G401.6 (cell line): ENCODE measurements at regions not wholly inside any gene's neighbourhood (a gene's known extent, or its start where the extent isn't known, plus 50 kb on each side); places are given as distances from the start of the nearest gene placed in this dataset.

Source experiments
- FAIRE-seq: peaks from 2 replicates; lab custom pipeline; 2012; peaks lifted over from hg19 to GRCh38; lab: Jason Lieb, UNC

DNA sequence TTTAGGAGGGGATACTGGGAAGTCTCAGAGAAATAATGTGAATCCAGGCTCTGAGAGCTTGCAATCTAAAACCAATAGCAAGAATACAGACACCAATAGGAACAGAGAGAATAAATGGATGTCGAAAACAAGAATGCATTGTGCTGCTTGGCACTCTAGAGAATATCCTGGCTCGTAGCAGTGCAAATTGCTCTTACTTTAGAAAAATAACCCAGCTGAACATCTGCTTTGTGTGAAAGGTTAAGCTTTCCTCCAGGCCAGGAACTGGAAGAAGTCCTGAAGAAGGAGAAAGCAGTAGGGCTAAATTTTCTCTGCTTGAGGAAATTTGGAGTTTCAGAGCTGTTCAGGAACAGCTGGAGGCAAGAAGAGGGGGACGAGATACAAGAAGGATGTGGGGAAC lies 382.3 kb downstream of the HHIPL2 start:
- no peak for FAIRE-seq

DNA sequence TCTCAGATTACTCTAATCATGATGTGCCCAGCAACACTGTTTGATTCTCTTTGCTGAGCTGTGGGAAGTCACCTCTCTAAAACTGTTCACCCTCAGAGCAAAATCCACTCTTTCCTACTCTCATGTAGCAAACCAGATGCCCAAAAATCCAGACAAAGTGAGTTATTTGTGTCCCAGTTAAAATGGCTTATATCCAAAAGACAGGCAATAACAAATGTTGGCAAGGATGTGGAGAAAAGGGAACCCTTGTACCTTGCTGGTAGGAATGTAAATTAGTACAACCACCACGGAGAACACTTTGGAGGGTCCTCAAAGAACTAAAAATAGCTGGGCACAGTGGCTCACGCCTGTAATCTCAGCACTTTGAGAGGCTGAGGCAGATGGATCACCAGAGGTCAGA lies 384.0 kb downstream of the HHIPL2 start:
- no peak for FAIRE-seq

DNA sequence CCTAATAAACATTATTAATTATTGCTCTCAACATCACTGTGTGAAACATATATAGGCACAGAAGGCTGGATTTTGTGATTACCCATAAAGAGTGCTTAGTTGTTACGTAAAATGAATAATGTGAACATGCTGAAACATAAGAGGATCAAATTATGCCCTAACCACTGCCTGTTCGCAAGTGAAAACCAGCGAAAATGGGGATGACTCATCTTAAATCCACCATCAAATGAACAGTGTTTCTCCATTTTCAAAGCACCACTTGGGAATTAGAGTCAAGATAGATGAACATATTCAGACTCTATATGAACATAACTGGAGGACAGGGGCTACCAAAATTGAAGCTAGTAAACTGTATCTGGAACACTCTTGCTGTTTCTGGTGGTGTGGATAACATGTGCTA lies 386.2 kb downstream of the HHIPL2 start:
- FAIRE-seq = no peak

DNA sequence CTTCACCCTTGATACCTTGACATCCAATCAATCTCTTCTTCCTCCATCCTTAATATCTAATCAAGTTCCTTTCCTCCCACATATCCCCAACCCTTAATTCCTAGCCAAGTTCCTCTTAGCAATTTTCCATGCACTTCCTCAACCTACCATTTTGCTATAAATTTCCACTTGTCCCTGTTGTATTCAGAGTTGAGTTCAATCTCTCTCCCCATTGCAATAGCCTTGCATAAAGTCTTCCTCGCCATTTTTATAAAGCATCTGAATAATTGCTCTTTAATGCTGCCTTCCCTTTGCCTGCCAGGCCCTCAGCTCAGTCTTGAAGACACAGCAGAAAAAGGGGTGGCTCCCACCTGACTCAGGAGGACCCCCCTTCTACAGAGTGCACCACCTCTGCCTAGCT lies 390.3 kb downstream of the HHIPL2 start:
- no peak for FAIRE-seq

DNA sequence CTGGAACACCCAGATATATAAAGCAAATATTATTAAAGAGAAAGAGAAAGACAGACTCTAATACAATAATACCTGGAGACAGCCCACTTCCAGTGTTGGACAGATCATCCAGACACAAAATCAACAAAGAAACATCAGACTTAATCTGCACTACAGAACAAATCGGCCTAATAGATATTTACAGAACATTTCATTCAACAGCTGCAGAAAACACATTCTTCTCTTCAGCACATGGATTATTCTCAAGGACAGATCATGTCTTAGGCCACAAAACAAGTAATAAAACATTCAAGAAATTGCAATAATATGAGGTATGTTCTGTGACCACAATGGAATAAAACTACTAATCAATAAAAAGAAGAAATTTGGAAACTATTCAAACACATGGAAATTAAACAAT lies 398.3 kb upstream of the DUSP10 start:
- FAIRE-seq = no peak

DNA sequence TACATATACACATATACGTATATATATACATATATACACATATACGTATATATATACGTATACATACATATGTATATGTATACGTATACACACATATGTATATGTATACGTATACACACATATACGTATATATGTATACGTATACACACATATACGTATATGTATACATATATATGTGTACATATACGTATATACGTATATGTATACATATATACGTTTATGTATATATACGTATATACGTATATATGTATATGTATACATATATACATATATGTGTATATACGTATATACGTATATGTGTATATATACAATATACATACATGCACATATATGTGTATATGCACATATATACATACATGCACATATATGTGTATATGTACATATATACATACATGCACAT lies 396.2 kb upstream of the DUSP10 start:
- peak; percentile 78 for FAIRE-seq

DNA sequence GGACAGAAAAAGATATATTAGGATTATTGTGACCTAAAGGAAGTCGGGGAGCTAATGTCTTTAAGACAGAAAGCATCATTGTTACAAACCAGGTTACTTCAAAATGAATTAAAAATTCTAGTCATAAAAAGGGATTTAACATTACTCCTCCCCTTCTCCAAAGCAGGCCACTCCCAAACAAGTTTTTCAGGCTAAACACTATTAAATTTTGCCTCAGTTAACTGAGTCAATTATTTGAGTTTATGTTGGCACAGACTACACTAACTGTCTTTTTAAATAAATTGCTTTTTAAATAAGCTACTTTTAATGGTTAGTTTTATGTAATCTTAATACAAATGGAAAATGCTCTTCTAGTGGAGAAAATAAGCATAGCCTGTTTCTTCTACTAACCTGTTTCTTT lies 395.0 kb upstream of the DUSP10 start:
- FAIRE-seq = no peak

DNA sequence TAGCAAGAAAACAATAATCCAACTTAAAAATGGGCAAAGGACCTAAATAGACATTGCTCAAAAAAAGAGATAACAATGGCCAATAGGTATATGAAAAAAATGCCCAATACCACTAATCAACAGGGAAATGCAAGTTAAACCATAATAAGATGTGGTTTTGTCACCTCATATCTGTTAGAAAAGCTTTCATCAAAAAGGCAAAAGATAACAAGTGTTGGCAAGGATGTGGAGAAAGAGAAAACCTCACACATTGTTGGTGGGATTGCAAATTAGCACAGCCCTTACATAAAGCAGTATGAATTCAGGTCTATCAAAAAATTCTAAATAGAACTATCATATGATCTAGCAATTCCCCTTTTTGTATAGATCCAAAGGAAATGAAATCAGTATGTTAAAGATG lies 387.2 kb upstream of the DUSP10 start:
- FAIRE-seq = no peak

DNA sequence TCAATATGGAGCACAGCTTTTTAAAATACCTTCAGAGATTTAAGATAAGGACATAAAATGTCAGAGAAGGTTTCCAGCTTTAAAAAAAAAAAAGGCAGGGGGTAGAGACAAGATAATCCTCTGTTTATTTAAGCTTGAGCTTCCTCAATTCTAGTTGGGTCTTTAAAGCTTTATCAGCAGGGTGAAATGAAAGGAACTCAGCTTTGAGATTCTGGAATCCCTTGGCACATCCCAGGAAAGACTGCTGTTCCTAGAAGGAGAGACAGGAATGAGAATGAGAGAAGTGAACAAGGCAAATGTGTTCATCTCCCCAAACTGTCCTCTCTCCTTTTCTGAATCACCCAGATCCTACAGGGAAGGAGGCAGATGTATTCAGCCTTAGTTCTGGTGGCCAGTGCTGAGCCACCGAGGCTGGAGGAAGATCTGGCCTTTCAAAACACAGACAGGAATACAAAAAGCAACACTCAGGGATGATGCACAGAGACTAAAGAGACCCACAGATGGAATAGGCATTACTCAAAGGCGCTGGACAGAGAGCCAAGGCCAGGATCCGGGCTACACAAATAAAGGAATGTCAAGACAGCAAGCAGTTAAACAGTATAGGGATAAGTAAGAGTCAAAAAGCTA lies 385.8 kb upstream of the DUSP10 start:
- no peak for FAIRE-seq

DNA sequence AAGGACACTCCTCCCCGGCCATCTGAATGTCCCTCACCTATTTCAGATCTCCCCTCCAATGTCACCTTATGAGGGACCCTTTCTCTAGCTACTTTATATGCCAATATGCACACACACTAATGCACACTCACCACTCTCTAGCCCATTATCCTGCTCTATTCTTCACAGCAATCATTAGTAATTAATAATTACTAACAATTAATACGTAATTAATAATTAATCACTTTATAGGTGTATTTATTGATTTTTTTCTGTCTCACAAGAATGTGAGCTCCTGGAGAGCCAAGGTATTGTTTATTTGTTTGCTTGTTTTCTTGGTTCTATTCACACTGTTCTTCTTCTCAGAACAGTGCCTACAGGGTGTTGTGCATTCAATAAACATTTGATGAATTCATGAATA lies 385.2 kb upstream of the DUSP10 start:
- no peak for FAIRE-seq

DNA sequence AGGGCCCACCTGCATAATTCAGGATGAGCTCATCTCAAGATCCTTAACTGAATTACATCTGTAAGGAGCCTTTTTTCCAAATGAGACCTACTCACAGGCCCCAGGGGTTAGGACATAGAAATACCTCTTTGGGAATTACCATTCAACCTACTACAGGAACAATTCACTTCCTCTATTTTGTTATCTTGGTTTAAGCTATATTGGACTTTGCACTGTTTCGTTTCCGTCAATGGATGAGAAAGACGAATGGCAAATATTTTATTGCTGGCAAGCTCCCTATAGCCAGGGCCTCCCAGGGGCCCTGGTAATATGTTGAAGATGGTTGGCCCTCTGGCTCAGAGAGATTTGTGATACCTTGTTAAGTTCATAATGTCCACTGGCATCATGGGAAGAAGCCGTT lies 384.2 kb upstream of the DUSP10 start:
- FAIRE-seq = no peak

DNA sequence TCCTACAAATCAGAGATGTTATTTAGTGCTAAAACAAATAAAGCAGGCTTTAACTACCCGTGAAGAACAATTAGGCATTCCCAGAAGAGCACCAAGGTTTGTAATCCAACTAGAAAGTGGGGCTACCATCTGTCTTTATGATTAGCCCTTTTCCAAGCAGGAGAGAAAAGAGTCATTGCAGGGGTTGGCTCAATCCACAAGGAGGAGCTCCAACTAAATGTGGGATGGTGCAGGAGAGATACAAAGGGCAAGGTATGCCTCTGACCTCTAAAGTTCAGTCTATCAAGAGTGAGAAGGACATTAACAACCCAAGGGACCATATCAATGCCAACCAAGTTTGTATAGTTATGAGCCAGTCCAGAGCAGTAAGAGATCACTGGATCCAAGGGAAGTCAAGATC lies 382.7 kb upstream of the DUSP10 start:
- no peak for FAIRE-seq

DNA sequence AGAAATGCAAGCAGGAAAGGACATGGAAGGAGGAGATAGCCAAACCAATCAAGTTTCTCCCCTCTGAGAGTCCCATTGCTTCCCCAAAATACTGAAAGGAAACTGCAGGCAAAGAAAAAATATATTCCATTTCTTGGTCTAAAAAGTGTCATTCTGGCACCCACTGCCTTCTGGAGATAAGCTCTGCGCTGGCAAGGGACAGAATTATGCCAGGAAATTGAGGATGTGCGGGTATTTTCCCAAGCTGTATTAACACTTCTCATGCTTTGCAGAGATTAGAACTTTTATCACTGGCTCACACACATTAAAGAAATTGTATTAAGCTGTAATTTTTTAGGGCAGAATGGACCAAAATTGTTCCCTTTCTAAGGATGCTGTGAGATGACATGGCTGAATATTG lies 381.2 kb upstream of the DUSP10 start:
- no peak for FAIRE-seq

DNA sequence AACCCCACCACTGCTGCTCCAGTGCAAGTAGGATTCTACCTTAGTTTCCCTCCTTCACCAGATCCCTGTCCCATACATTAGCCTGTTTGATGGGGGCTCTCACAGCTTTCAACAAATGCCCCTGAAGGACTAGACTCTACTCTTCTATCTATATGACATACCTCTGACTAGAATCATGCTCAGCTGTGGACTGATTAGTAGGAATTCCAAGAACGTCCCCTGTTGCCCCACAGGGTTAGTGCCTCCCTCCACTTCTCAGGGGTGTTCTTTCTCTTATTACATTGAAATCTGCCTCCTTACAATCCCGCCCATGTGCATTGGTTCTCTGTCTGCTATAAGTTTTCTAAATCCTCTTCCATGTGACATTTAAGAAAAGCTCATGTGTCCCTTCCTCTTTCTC lies 375.9 kb upstream of the DUSP10 start:
- FAIRE-seq = no peak

DNA sequence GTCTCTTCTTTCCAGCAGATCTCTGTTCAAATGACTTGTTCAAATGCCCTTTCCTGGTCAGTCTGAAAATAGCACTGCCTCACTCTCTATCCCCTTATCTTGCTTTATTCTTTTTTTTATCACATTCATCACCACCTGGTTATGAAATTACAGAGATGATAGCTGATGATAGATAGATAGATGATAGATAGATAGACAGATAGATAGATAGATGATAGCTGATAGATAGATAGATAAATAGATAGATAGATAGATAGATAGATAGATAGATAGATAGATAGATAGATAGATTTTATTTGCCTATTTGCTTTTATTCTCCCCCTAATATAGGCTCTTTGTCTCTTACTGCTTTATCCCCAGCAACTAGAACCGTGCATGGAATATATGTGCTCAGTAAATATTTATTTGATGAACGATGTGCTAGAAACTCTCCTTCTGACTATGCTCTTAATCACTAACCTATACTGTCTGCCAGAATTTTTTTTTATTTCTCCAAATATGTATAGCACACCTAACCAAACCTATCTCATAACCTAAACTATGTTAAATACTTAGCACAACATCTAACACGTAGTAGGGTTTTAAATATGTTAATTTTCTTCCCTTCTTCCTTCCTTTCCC lies 372.8 kb upstream of the DUSP10 start:
- FAIRE-seq = no peak

DNA sequence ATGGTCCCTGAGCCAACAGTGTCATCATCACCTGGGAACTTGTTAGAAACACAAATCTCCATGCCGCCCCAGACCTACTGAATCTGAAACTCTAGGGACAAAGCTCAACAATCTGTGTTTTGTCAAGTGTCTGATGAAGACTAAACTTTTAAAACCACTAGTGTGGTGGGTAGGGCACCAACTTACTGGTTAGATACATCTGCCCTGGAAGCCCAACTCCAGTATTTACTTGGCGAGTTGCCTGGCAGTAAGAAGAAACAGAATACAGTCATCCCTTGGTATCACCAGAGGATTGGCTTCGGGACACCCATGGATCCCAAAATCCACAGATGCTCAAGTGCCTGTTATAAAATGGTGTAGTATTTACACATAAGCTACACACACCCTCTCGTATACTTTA lies 367.9 kb upstream of the DUSP10 start:
- FAIRE-seq = no peak

DNA sequence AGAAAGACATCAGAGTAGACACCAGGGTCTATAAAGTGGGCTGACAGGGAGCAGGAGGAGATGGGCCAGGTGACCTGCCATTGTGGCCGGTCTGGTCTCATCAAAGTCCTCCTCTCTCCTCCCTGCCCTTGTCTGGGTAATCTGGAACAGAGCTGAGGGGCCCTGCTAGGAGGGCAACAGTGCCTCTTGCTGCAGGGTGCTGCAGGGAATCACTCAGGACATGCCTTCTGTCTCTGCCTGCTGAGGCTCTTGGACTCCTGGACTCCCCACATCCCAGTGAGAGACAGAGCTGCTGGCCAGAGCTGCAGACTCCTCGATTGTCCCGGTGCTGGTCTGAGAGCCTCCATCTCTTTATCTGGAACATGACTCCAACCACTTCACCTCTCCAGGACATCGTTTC lies 366.1 kb upstream of the DUSP10 start:
- no peak for FAIRE-seq

DNA sequence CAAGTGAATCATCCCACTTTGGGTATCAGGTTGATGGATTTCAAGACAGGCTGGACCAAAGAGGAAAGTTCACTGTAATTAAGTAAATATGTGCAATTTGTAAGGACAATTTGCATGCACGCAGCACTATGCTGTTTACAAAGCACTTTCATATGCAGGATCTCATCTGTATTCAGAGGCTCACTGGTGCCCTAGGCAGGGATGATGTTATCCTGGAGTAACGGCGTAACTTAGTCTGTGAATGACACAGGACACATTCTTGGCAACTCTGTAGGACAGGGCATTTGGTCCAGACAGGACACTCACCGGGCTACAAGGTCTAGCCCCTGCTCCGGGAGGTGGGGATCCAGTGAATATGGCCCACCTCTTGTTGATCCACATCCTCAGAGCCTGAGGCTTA lies 365.4 kb upstream of the DUSP10 start:
- FAIRE-seq = no peak

DNA sequence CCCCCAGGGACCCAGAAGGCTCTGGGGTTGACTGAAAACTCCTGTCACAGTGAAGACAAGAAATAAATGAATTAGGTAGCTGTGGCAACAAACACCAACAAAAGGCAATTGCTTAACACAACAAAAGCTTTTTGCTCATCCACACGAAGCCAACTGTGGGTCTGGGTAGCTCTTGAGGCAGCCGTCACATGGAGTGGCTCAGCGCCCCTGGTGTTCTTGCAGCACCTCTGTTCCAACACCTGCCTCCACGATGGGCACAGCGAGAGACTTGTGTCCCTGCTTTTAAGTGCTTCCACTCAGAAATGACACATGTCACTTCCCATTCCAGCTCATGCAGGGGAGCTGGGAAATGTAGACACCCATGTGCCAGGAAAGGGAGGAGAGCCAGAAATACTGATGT lies 364.5 kb upstream of the DUSP10 start:
- FAIRE-seq = no peak

DNA sequence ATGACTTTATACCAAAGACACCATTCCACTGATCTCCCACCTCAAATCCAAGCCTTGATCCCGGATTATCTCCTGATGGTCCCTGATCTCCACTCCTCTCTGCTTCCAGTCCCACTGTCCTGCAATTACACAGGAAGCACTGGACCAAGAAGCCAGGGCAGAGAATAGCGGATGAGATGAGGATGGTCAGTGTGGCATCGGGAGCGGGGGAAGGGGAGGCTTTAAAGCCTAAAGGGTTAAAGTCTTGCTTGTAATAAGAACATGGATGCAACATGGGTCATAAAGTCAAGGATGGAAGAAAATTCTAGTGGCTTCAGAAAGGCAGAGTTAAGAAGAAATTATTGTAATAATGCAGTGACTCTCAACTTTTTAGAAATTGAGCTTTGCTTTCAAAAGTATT lies 364.0 kb upstream of the DUSP10 start:
- FAIRE-seq = no peak

DNA sequence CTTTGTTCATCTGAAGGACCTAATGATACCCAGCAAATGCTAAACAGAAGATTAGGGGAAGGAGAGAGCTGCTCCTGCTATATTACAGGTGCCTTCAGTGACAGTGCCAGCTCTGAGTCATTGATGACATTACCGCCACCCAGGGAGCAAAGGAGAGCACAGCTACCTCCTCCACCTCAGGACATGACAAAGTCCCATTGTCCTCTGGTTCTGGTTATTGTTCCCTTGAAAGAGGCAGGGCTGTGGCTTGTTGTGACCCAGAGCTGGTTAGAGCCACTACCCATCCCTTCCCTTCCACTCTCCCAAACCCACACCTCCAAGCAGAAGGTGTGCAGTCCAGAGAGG lies 363.5 kb upstream of the DUSP10 start:
- no peak for FAIRE-seq

DNA sequence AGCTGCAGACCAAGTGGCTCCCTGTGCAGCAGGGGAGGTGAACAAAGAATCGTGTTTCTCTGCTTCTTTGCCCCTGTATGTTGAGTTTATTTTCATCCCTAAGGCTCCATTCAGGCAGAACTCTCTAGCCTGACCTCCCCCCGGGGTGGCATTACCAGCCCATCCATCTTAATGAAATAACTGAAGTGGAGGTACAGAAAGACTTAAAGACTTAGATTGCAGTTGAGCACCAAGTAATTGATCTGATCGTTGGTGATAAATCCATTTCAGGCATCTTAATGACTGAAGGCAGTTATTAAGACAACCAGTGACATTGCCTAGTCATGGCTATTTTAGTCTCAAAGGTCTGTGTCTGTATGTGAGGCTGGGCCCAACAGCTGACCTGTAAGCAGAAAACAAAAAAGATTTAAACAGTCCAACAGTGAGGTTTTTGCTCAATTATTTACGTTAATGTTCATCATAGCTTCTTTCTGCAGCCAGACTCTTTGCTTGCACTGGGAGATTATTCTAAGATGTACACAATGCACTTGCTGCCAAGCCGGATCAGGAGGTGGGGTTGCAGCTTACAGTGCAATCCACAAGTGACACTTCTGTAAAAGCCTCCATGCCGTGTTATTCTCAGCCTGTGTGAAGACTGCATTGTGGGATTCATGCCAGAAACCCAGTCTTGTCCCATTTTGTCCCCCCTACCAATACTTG lies 363.0 kb upstream of the DUSP10 start:
- no peak for FAIRE-seq

DNA sequence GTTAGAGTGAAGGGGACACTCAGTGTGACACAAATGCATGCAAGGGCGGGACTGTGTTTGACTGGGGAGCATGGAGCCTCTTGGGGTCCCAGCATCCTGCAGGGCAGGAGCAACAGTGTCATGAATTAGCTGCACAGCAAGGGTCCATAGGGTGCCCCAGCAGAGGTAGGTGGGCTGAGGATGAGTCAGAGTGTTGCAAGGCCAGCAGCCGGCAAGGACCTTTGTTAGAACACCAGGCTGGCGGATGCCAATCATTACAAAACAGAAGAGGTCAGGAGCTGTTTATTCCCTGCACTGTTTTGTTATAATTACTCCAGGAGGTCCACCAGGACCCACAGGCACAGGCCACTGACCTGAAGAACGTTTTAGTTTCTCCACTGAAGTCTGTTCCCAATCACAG lies 362.2 kb upstream of the DUSP10 start:
- FAIRE-seq = no peak

DNA sequence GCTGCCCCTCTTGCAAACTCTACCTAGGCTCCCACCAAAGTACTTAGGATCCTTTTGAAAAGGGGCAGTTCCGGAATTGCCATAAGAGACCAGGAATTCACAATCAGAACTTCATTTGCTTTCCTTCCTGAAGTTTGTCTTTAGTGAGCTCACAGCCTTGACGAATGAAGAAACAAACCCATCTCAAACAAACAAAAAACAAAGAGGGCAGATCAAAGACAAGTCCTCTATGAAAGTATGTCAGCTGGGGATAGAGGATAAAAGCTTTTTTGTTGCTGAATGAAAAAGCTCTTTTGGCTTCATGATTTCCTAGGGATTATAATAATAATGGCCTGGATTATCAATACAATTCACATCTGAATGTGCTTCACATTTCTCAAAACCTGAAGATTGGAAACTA lies 357.9 kb upstream of the DUSP10 start:
- no peak for FAIRE-seq
